PC-9 (cell line): ENCODE measurements at regions not wholly inside any gene's neighbourhood (a gene's known extent, or its start where the extent isn't known, plus 50 kb on each side); places are given as distances from the start of the nearest gene placed in this dataset.

Source experiments
- CTCF ChIP-seq: fragments of 200-600 bp; sonication (generic); conservative IDR thresholded peaks from 2 replicates; pipeline ENCODE4 v1.6.1; 2017; ENCODE audit warnings: mixed run types, antibody characterized with exemption, mild to moderate bottlenecking, moderate library complexity
- EZH2 ChIP-seq: fragments of 200-600 bp; sonication (generic); IDR thresholded peaks from 2 replicates; pipeline ENCODE4 v1.8.0; 2017; ENCODE audit warnings: antibody characterized with exemption, low read depth

GRCh38 chr20:43853918-43854317 is 60.7 kb upstream of the TOX2 start:
- TF ChIP-seq CTCF, result no peak
- TF ChIP-seq EZH2, result no peak
